ENCODE measurements at regions not wholly inside any gene's neighbourhood (a gene's known extent, or its start where the extent isn't known, plus 50 kb on each side); places are given as distances from the start of the nearest gene placed in this dataset.

GRCh38 chr5:124093658-124094057 lies 581.7 kb downstream of the CSNK1G3 start:
- no peak for TF ChIP-seq CTCF (IDR thresholded peaks at IDR 0.05 in 4 of 5, conservative IDR thresholded peaks at IDR 0.05 in 1 of 5)
- TF ChIP-seq POLR2A (IDR thresholded peaks at IDR 0.05): no peak

Measured in gastrocnemius medialis (tissue), 4 donors.